ENCODE measurements at regions not wholly inside any gene's neighbourhood (a gene's known extent, or its start where the extent isn't known, plus 50 kb on each side); places are given as distances from the start of the nearest gene placed in this dataset.

- DNase-seq (ENCODE audit: low spot score): no peak
- no peaks in the 10 kb centered on the region for H3K36me3 ChIP-seq (ENCODE audit: insufficient read depth, low read length, poor library complexity, severe bottlenecking)
- no TSS peak for BruUV-seq (replicated peaks)
- no peak overlapping the region for H3K27ac ChIP-seq (ENCODE audit: low read depth, low read length, poor library complexity, severe bottlenecking)
- no peak for TF ChIP-seq CTCF (conservative IDR thresholded peaks at IDR 0.05; ENCODE audit: low read depth, low read length)
- TF ChIP-seq EZH2 (IDR thresholded peaks at IDR 0.05; ENCODE audit: borderline replicate concordance, low read depth, low read length, poor library complexity, severe bottlenecking): no peak
- H3K4me3 ChIP-seq (ENCODE audit: low read depth, low read length, poor library complexity, severe bottlenecking): no peak overlapping the region
- H3K9me3 ChIP-seq (ENCODE audit: low read depth, low read length, poor library complexity, severe bottlenecking): no peaks in the 10 kb centered on the region
- ChIA-PET CTCF (no interaction called here), POLR2A (ENCODE audit: low non-redundant PET) (no interaction called here)
- H3K27me3 ChIP-seq (replicated peaks; ENCODE audit: insufficient read depth, low read depth, low read length, poor library complexity): no peaks in the 10 kb centered on the region
- H3K4me1 ChIP-seq (ENCODE audit: insufficient read depth, low read length, poor library complexity, severe bottlenecking): no peaks in the 10 kb centered on the region
- intact Hi-C loops (cut with micrococcal nuclease; ENCODE audit: unreplicated experiment): no loop called here
Measured at GRCh38 chrX:109218761-109219160, 263.1 kb downstream of the GUCY2F start.

GRCh38 chrX:109199726-109200125 lies 282.2 kb downstream of the GUCY2F start:
- Histone ChIP-seq H3K9me3 (ENCODE audit: low read depth, low read length, poor library complexity, severe bottlenecking) (no peaks in the 10 kb centered on the region), H3K27ac (ENCODE audit: low read depth, low read length, poor library complexity, severe bottlenecking) (no peak overlapping the region), H3K36me3 (ENCODE audit: insufficient read depth, low read length, poor library complexity, severe bottlenecking) (no peaks in the 10 kb centered on the region), H3K27me3 (replicated peaks; ENCODE audit: insufficient read depth, low read depth, low read length, poor library complexity) (no peaks in the 10 kb centered on the region), H3K4me3 (ENCODE audit: low read depth, low read length, poor library complexity, severe bottlenecking) (no peak overlapping the region), H3K4me1 (ENCODE audit: insufficient read depth, low read length, poor library complexity, severe bottlenecking) (no peaks in the 10 kb centered on the region)
- POLR2A ChIA-PET (ENCODE audit: low non-redundant PET): no interaction called here
- intact Hi-C loops (cut with micrococcal nuclease; ENCODE audit: unreplicated experiment): no loop called here
- CTCF ChIA-PET: no interaction called here
- no TSS peak for BruUV-seq (replicated peaks)
- no peak for DNase-seq (ENCODE audit: low spot score)
- no peak for TF ChIP-seq EZH2 (IDR thresholded peaks at IDR 0.05; ENCODE audit: borderline replicate concordance, low read depth, low read length, poor library complexity, severe bottlenecking)
- TF ChIP-seq CTCF (conservative IDR thresholded peaks at IDR 0.05; ENCODE audit: low read depth, low read length): no peak

GRCh38 chrX:109190542-109190941 lies 291.3 kb downstream of the GUCY2F start:
- TF ChIP-seq EZH2 (IDR thresholded peaks at IDR 0.05; ENCODE audit: borderline replicate concordance, low read depth, low read length, poor library complexity, severe bottlenecking) (no peak), CTCF (conservative IDR thresholded peaks at IDR 0.05; ENCODE audit: low read depth, low read length) (no peak)
- Histone ChIP-seq H3K27me3 (replicated peaks; ENCODE audit: insufficient read depth, low read depth, low read length, poor library complexity) (no peaks in the 10 kb centered on the region), H3K36me3 (ENCODE audit: insufficient read depth, low read length, poor library complexity, severe bottlenecking) (no peaks in the 10 kb centered on the region), H3K9me3 (ENCODE audit: low read depth, low read length, poor library complexity, severe bottlenecking) (no peaks in the 10 kb centered on the region), H3K27ac (ENCODE audit: low read depth, low read length, poor library complexity, severe bottlenecking) (no peak overlapping the region), H3K4me1 (ENCODE audit: insufficient read depth, low read length, poor library complexity, severe bottlenecking) (no peaks in the 10 kb centered on the region), H3K4me3 (ENCODE audit: low read depth, low read length, poor library complexity, severe bottlenecking) (no peak overlapping the region)
- BruUV-seq (replicated peaks): no TSS peak
- ChIA-PET CTCF (no interaction called here), POLR2A (ENCODE audit: low non-redundant PET) (no interaction called here)
- intact Hi-C loops (cut with micrococcal nuclease; ENCODE audit: unreplicated experiment): no loop called here
- no peak for DNase-seq (ENCODE audit: low spot score)
